ENCODE measurements at regions not wholly inside any gene's neighbourhood (a gene's known extent, or its start where the extent isn't known, plus 50 kb on each side); places are given as distances from the start of the nearest gene placed in this dataset.

DNA sequence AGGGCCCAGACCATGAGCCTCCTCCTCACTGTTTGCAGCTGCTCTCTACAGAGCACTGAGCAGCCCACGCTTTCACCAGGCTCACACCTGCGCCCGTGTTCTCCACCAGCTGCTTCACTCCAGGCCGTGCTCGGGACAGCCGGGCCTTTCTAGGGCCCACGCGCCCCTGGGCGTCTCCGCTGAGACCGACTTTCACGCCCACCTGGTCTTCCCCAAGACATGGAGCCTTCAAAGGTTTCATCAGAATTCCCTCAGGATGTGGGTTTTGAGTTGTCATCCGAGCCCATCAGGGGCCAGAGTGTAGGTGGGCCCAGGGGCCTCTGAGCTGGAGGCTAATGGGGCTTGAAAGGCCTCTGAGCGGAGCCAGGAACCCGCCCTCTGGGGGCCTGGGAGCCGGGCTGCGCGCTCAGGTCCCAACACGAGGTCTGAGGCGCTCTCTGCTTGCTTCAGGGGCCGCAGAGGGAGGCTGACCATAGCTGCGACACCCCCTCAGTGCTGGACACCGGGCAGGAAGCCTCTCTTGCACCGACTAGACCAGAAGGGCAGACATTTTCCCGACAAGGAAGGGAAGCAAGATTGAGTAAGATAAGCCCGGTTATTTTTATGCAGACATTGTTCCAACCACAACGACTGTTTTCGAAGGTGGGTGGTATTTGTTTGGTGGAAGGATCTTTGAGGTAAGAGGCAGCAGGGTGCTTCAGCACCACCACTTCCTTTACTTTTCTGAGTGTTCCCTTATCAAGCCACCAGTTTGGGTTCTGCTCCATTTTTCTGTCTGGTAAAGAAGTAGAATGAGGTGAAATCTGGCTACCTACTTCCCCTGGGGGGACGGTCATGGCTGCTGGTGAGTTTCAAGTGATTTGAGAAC, 125.0 kb upstream of the FUT8 start:
- no peak for TF ChIP-seq POLR2A (IDR thresholded peaks at IDR 0.05)
- TF ChIP-seq, protein P1, sequence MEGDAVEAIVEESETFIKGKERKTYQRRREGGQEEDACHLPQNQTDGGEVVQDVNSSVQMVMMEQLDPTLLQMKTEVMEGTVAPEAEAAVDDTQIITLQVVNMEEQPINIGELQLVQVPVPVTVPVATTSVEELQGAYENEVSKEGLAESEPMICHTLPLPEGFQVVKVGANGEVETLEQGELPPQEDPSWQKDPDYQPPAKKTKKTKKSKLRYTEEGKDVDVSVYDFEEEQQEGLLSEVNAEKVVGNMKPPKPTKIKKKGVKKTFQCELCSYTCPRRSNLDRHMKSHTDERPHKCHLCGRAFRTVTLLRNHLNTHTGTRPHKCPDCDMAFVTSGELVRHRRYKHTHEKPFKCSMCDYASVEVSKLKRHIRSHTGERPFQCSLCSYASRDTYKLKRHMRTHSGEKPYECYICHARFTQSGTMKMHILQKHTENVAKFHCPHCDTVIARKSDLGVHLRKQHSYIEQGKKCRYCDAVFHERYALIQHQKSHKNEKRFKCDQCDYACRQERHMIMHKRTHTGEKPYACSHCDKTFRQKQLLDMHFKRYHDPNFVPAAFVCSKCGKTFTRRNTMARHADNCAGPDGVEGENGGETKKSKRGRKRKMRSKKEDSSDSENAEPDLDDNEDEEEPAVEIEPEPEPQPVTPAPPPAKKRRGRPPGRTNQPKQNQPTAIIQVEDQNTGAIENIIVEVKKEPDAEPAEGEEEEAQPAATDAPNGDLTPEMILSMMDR (IDR thresholded peaks at IDR 0.05) = no peak
